ENCODE measurements at regions not wholly inside any gene's neighbourhood (a gene's known extent, or its start where the extent isn't known, plus 50 kb on each side); places are given as distances from the start of the nearest gene placed in this dataset.

DNA sequence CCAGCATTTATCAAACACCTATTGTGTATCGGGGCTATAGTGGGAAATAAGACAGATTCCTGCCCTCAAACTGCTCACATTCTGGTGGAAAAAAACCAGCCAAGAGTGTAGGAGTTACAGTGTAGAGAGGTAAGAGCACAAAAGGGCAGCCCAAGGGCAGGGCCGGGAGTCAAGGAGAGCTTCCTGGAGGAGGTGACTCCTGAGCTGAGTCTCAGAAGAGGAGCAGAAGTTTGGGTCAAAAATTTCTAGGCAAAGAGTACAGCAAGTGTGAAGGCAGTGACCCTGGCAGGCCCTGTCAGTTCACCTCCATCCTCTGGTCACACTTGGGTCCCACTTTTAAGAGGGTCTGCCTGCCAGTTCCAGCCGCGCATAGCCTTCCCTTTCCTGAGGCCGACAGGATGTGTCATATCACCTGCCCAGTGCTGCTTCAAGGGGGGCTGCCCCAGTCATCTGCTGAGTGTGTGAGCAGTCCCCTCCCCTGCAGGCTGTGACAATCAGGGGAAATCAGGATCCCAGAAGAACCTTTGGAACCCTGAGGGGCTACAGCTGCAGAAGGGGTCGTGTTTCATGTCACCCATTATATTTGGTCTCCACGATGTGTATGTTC is 118.4 kb downstream of the GLI2 start:
- no peak for DNase-seq

DNA sequence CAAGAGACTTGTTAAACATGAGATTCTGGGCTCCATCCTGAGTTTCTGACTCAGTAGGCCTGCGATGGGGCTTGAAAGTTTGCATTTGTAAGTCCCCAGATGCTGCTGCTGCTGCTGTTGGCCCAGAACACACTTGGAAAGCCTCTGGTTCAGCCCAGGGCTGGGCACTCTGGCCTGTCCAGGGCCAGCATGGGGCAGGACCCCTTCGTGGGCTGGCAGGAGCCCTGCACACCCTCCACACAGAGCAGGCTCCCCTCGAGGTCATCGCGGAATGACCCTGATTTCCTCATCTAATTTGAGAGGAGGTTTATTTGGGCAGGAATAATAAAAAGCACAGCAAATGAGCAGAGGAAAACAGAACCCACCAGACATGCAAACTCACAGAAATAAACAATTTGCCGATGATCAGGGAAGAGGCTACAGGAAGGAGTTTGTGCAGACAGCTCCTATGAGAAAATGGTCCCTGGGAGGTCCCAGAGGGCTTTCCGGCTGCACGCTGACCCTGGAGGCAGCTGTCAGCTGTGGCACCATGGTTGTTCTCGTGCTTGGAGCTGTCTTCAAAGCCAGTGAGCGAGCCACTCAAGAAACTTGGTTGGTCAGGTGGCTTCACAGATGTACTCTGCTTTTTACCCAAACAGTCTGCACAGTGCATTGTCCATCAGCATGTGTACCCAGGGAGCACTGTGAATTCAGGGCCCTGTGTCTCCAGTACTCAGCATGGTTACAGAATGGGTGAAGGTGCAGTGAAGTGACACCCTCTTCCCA is 119.3 kb downstream of the GLI2 start:
- no peak for DNase-seq

DNA sequence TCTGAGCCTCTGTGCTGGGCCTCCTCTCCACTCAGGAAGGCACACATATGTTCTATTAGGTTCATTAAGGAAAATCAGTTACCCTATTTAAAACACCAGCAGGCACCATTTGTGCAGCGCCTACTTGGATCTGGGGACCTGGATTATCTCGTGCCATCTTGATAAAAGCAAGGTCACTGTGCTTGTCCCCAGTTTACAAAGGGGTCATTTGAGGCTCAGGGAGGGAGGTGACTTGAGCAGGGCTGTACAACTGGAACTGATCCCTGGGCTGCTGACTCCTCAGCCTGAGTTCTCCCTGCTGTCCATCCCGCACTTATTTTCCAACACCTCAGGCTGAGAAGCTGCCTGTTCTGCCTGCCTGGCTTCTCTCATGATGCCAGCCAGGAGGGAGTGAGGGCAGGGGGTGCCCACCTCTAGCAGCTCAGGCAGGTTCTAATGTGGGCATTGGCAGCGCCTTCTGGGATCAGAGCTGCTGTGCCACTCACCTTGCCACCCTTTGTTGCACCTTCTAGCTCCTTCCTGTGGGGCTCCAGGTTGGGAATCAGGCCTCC is 120.3 kb downstream of the GLI2 start:
- no peak for DNase-seq

DNA sequence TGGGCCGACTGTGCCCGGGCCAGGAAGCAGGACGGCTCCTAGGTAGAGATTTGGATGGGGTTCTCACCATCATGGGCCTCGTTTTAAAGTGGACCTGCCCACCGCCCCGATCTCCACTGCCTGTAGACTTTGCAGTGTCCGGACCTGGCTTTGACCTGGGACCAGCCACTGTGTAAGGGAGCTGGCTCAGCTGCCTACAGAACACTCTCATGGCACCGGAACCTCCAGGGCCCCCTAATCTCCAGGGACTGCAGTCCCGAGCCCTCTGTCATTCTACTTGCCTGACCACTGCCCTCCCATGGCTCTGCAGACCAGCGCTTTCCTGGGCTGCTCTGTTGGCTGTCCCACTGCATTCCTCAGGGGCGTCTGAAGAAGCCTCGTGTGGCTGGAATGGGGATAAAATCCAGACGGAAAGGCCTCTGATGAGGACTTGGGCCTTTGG is 120.8 kb downstream of the GLI2 start:
- DNase-seq: no peak

DNA sequence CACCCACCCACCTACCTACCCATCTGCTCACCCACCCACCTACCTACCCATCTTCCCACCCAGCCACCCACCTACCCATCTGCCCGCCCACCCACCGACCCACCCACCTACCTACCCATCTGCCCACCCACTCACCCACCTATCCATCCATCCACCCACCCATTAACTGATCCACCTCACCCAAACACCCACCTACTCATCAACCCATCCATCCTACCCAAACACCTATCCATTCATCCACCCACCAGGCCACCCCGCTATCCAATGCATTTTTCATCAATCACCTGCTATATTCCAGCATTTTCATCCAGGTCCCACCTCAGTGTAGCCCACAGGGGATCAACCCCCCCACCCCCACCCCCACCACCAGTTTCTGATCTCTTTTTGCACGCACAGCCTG is 121.8 kb downstream of the GLI2 start:
- no peak for DNase-seq

DNA sequence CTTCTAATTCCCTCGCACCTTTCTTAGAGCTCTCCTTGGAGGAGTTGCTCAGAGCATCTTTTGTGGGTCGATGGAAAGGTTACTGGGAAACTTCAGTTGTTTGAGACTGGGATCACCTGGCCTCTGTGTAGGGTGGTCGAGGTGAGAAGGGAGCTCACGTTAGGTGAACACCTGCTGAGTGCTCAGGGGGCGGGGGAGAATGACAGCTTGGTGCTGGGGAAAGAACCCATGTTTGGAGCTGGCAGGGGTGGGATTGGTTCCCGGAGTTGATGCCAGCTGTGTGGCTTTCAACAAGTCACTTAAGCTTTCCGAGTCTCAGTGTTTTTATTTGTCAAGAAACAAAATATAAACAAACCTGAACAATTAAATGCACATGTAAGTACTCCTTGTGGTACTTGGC is 122.3 kb downstream of the GLI2 start:
- DNase-seq: no peak

DNA sequence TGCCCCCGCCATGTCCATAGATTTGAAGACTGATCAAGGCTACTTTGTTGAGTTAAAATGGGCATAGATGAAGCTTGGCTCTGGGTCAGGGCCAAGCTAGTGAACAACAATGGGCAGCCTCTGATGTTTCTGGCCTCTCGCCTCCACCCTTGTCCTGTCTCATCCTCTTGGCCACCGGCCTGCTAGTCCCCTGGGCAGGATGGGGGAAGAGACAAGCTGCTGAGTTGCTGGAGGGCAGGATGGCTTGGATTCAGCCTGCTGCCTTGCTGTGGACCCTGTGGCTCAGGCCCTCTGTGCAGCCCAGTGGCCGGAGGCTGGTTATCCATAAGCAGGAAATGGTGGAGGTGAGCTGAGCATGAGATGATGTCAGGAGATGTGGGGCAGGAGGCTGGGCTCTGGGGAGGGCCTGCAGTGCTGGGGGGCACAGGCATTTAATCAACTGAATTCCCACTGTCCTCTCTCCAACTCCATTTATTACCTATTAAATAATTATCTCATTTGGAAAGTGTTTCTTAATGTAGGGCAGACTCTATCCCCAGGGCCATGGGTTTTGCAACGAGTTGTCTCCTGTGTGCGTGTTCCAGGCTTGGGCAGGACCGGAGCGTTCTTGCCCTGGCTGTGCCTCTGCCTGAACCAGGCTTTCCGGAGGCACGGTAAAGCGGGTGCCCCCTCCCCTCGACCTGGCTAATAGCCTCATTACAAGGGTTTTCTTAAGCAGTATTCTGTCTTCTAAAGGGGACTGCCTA is 122.9 kb downstream of the GLI2 start:
- no peak for DNase-seq

DNA sequence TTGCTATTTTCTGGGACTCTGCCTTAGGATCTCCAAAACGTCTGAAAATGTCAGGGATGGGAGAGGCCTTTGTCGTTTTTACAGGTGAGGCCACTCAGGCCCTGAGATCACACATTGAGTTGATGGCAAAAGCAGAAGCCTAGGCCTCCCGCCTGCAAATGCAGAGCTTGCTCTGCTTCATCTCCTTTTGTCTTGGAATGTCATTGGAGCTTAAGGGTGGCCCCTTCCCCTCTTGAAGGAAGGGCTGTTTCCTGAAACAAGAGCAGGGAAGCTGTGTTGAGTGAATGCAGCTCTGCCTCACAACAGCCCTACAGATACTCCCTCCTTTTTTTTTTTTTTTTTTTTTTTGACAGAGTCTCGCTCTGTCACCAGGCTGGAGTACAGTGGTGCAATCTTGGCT is 123.5 kb downstream of the GLI2 start:
- no peak for DNase-seq

DNA sequence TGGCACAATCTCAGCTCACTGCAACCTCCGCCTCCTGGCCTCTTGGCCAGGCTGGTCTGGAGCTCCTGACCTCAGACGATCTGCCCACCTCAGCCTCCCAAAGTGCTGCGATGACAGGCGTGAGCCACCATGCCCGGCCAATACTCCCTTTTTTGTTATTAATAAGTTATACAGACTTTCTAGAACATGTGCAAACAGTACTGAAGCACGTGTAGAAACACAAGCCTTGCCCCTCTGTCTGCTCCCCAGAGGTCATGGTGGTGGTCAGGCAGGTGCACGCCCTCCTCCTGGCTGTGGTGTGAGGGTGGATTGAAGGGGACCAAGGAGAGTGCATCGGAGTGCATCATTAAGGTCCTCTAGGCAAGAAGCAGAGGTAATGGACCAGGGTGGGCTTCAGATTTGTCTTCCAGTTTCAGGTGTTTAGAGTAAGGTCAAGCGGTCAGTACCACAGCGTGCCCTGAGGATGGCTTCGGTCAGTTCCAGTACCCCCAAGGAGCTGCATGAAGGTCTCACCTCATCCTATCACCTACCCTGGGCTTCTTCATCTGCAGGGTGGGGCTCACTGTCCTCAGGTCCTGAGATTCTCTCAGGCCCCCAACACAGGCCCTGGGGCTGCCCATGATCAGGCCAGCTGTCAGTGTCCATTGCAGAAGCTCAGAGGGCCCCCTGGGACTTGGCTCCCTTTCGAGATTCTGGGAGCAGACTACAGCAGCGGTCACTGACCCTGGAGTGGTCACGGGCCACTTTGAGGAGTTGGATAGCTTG is 124.3 kb downstream of the GLI2 start:
- no peak for DNase-seq

DNA sequence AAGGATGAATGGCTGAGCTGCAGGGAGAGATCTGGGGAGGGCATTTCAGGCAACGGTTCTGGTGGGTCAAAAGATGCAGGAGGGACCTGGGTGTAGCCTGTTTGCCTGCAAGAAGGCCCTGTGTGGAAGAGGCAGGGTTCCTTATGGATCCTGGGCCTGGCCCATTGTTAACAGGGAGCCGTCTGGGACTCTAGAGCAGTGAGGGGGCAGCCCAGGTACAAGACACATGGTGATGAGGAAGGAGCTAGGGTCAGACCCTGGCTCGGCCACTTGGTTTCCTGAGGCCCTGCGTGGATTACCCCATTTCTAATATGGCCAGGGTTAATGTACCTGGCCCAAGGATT is 124.9 kb downstream of the GLI2 start:
- DNase-seq: no peak

DNA sequence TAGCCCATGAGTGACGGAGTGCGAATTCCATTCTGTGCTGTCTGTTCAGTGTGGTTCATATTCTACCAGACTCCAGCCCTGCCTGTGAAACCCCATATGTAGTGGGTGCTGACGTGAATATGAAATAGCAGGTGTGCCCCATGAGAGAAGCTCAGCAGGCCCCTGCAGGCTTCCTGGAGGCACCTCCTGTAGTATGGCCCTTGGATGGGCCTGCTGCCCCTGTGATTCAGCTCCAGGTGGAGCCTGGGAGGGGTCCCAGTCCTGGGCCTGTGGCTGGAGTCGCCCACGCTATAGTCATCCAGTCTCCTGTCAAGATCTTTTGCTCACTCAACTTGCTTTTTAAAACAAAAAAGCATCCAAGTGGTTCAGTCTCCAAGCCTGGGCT is 125.5 kb downstream of the GLI2 start:
- DNase-seq: no peak

DNA sequence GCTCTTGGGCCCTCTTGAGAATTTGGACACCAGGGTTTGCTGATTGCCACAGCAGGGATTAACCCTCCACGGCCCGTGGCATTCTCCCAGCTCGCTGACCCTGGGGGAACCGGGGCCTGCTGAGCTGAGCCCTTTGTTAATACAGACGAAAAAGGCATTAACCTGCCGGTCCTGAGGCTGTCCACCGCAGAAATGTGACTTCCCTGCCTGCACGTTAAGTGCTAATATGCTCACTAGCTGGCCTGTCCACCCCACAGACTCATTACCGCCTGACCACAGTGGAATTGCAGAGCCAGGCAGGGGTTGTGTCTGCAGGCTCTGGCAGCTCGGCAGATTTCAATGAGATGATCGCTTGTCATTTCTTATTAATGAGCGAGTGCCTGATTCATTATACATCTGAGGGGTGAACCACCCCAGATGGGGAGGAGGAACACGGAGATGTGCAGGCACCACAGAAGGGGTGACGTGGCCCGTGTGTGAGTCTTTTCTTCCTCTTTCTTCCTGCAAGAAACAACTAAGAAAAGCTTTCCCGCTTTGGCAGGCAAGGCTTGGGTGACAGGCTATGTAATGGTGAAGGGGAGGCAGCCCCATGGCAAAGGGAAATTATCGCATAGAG is 126.0 kb downstream of the GLI2 start:
- DNase-seq: no peak

DNA sequence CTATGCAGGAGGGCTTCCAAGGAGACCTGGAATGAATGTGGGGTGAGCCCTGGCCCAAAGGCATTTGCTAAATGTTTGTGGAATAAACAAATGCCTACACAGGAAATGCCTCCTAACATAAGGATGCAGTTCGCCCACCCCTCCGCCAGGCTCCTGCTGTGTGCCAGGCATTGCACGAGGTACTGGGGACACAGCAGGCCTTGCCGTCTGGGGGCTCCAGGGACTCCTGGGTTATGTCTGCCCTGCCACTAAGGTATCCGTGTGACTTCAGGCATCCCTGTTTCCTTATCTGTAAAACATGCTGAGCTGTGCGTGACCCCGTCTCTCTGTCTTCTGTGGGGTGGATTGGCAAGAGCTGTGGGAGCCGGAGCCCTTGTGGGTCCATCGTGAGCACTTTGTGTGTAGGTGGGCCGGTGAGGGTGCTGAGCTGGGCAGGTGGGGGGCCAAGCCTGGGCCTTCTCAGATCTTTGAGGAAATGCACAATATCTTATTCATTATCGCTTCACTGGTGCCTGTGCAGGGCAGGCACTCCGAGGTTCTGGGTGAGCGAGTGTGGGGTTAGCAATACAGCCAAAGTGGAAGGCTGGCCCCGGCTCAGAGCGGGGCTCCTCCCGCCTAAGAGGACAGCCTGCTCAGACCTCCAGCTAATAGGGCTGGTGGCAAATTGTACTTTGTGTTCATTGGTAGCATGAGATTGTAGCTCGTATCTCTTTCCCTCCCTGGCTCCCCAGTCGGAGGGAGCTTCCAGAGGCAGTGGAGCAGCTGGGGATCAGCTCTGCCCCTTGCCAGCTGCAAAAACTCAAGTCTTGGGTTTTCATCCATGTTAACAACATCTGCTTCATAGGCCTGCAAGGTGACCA is 126.8 kb downstream of the GLI2 start:
- no peak for DNase-seq

DNA sequence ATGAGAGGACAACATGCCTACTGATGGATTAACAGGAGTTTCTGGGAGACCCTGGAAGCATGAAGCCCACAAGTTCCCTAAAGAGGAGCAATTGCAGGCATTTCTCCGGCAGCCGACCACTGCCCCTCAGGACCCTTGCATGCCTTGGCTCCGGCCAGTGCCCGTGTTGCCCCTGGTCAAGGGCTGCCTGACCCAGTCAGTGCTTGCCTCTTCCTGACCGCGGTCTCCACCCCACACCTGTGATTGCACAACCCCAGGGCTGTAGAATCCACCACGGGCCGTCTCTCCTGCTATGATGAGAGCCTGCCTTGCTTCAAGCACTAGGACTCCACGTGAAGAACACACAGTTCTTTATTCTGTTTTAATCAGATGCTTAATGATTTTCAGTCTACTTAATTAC is 127.5 kb downstream of the GLI2 start:
- DNase-seq: no peak

DNA sequence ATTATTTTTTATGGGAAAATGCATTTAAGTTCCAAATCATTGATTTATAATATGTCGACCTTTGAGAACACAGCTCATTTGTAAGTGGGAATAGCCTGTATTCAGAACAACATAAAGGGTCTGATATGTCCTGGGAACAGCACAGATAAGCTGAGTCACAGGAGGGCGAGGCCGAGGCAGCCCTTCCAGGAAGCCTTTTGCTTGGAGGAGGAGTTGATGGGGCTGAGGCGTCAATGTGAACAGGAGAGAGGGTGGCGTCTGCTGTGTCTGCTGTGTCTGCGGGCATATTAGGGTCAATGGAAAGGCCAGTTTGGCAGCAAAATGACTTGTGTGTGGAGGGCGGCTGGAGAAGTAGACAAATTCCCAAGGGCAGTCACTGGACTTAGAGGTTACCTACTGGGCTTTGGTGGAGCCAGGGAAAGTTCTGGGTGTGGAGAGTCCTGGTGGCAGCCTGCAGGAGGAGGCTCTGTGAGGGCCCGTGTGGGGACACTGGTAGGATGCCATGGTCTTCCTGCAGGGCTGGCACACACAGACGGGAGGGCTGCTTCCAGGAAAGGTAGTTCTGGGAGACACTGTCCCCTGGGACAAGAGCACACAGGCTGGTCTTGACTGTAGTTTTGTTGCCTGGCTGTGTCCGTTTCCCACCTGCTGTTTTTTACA is 128.1 kb downstream of the GLI2 start:
- no peak for DNase-seq

DNA sequence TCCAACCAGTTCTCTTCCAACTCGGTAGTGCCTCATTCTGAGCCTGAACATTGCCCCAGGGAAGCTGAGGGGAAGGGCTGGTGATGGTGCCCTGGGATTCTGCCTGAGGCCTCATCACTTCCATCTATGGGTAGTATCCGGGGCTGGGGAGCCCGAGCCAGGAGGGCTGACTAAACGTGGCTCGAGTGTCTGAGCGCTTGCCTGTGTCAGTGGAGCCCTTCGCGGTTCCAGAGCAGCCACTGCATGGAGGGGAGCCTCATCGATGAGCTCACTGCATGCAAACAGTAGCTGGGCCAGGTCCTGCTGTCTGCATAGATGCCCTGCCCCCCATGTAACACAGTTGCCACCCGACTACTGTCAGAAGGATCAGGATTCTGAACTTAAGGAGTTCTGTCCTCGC is 129.3 kb downstream of the GLI2 start:
- DNase-seq: no peak

DNA sequence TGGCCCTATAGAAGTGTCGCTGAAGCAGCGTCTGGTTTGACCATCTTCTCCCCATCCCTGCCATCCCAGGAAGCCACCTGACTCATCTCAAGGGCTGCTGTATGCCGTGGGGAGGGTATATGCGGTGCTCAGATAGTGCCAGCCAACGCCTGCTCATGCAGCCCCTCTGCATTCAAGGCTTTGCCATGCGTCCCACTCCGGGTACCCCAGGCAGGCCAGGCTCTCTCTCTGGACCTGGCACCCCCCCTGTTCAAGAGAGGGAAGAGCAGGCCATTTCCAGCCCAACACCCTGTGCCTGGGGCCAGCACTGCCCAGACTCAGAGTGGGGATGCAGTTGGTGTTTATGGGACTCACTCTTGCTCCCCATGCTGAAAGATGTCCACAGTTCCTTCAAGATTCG is 130.0 kb downstream of the GLI2 start:
- DNase-seq: no peak

DNA sequence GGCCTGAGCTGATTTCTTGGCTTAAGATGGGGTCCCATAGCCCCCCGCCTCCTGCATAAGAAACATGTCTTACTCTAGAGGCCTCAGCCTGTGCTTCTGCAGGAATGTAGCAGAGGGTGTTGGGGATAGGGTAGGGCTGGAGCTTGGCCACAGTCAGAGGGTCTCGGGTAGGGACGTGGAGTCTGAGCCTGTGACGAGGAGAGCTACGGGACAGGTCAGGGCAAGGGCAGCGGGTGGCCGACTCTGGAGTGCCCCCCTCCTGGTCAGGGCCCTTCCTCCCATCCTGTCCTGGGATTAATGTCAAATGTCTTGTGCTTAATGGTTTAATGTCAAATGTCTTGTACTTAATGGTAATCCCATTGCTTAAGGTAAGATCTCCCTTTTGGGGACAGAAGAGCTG is 130.4 kb downstream of the GLI2 start:
- no peak for DNase-seq

DNA sequence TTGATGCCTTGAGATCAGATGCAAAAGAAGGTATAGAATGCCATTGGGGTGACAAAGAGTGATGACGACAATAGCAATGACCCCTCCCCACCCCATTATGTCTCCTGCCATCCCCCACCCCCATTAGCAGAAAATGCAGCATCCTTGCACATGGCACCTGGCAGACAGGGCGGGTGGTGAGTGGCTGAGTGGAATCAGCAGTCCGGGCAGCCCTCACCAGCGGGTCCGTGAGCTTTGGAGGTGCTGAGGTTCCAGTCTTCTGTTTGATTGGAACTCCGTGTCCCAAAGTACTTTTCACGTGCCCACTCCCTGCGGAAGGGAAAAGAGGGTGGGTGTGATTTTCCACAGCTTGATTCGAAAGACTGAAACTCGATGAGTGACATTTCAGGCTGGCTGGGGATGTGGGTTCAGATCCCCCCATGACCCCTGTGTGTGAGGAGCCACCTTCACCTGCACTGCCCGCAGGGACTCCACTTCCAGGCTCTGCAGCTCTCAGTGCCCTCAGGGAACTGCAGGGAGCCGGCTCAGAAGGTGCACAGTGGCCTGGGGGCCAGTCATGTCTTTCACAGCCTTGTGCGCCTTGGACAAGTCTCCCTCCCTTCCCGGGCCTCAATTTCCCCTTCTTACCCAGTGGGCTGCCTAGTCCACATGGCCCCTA is 130.9 kb downstream of the GLI2 start:
- no peak for DNase-seq
